Thyroid gland (tissue), 4 donors: ENCODE measurements at regions not wholly inside any gene's neighbourhood (a gene's known extent, or its start where the extent isn't known, plus 50 kb on each side); places are given as distances from the start of the nearest gene placed in this dataset.

Experiments used
- DNase-seq, 2 donors: peaks; one replicate each; pipeline ENCODE4 v3.0.0-alpha.2; 2019
- H3K27ac ChIP-seq, 3 donors: fragments of 200-600 bp; sonication (generic); 1 replicate in 2 of 3; 2 replicates in 1 of 3; pipeline ENCODE4 v1.5.1; 2016 to 2019; ENCODE audit warnings: mild to moderate bottlenecking in 1 of 3, moderate library complexity in 1 of 3
- H3K27me3 ChIP-seq: fragments of 200-600 bp; sonication (generic); one replicate; pipeline ENCODE4 v1.5.1; 2019
- H3K36me3 ChIP-seq, 2 donors: fragments of 200-600 bp; sonication (generic); one replicate each; pipeline ENCODE4 v1.5.1; 2016 to 2019
- H3K4me1 ChIP-seq, 2 donors: fragments of 200-600 bp; sonication (generic); one replicate each; pipeline ENCODE4 v1.5.1; 2017 to 2019
- H3K4me3 ChIP-seq, 3 donors: fragments of 200-600 bp; sonication (generic); replicated peaks in 1 of 3; 1 replicate in 2 of 3; 2 replicates in 1 of 3; pipeline ENCODE4 v1.5.1; 2016; ENCODE audit warnings: mild to moderate bottlenecking in 1 of 3
- H3K9me3 ChIP-seq: fragments of 200-600 bp; sonication (generic); one replicate; pipeline ENCODE4 v1.5.1; 2017
- POLR2A ChIP-seq, 2 donors: fragments of 450-650 bp; IDR thresholded peaks; one replicate each; pipeline ENCODE4 v1.6.1; 2017; ENCODE audit warnings: antibody characterized with exemption in 2 of 2, mild to moderate bottlenecking in 2 of 2, moderate library complexity in 1 of 2
- WGBS, 2 donors: methylation state at CpG; one replicate each; pipeline ENCODE4 v1.1.5; 2017; 5-methylcytosine and 5-hydroxymethylcytosine counted together
- intact Hi-C: fragments of 100-400 bp; cut with DNase I; formaldehyde crosslinking; loops from one replicate; pipeline ENCODE4 v1.15.1; 2023
- TF ChIP-seq, protein P1 (sequence below), 6 experiments: fragments of 200-600 bp in 3 of 6; fragments of 450-650 bp in 3 of 6; sonication (generic) in 3 of 6; IDR thresholded peaks; one replicate each; pipeline ENCODE4 v1.5.1; 2016 to 2019; ENCODE audit warnings: antibody characterized with exemption in 6 of 6, mild to moderate bottlenecking in 2 of 6, inconsistent platforms in 1 of 6, moderate library complexity in 1 of 6

DNA sequence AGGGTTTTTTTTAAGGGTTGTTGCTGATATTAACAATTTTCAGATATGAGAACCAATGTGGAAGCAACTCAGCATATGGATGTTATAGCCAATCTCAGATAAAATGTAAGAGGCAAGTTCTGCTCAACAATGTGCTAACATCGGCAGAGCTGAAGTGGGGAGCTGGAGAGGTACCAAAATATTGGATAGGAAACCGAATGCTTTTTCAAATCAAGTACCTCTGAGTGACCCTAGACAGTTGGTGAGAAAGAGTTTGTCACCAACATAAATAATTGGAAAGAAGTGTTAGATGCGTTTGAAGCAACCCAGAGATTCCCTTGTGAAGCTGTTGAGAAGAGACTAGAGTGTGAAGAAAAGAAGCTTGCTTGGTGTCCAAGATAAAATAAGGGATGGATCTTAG lies 140.7 kb downstream of the SOX4 start:
- Histone ChIP-seq H3K9me3 (no peaks in the 10 kb centered on the region), H3K4me3 (no peak overlapping the region), H3K27ac (no peak overlapping the region), H3K4me1 (peaks cover 33 to 34% of the 10 kb centered on the region in 2 donors), H3K27me3 (no peaks in the 10 kb centered on the region), H3K36me3 (no peaks in the 10 kb centered on the region)
- WGBS, 2 donors, result 40 to 52% methylated on average over 3 of the region's 3 CpGs
- intact Hi-C loops, result no loop called here
- TF ChIP-seq, protein P1, sequence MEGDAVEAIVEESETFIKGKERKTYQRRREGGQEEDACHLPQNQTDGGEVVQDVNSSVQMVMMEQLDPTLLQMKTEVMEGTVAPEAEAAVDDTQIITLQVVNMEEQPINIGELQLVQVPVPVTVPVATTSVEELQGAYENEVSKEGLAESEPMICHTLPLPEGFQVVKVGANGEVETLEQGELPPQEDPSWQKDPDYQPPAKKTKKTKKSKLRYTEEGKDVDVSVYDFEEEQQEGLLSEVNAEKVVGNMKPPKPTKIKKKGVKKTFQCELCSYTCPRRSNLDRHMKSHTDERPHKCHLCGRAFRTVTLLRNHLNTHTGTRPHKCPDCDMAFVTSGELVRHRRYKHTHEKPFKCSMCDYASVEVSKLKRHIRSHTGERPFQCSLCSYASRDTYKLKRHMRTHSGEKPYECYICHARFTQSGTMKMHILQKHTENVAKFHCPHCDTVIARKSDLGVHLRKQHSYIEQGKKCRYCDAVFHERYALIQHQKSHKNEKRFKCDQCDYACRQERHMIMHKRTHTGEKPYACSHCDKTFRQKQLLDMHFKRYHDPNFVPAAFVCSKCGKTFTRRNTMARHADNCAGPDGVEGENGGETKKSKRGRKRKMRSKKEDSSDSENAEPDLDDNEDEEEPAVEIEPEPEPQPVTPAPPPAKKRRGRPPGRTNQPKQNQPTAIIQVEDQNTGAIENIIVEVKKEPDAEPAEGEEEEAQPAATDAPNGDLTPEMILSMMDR (IDR thresholded peaks at IDR 0.05), result no peak
- no peak for TF ChIP-seq POLR2A (IDR thresholded peaks at IDR 0.05)
- no peak for DNase-seq

DNA sequence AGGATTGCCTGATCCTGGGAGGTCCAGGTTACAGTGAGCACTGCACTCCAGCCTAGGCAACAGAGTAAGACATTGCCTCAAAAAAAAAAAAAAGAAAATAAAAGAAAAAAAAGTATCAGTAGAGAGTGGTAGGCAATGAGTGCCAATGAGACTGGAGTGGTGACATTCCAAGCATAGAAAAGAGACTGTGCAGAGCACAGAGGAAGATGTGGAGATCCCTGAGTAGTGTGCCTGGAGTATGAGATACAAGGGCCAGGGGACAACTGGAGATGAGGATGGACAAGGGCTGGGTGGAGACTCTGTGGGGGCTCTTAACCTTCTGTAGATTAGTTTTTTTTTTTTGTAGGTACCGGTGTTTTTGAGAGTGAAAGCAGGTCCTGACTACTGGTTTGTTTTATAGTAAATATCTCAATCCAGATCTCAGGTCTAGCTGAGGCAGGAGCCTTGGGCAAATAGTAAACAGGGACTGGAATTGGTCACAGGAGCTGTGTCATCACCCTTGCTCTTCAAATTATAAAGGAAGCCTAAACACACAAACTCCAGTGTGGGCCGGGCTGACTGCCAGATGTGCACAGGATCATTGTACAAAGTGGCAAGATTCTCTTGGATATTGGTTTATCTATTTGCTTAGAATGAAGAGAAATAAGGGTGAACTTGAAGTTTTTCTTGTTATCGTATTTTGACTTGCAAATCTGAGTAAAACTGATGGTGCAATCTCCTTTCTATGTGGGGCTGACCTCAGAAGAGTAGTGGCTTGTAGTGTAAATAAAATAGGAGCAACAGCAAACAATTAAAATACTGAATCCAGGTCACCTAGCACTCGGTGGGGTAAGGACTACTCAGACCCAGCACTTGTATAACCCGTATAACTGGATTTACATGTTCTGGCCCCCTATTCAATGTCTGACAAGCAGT lies 144.9 kb downstream of the SOX4 start:
- Histone ChIP-seq H3K27me3 (no peaks in the 10 kb centered on the region), H3K4me1 (peaks cover 13 to 17% of the 10 kb centered on the region in 2 donors), H3K27ac (peak overlapping the region in 2 of 3 donors; percentile 27 to 50), H3K9me3 (no peaks in the 10 kb centered on the region), H3K36me3 (no peaks in the 10 kb centered on the region), H3K4me3 (no peak overlapping the region)
- WGBS, 2 donors, result 35 to 41% methylated on average over 5 of the region's 5 CpGs
- DNase-seq, result peak; percentile 75 to 84
- TF ChIP-seq, protein P1 (IDR thresholded peaks at IDR 0.05), result no peak
- TF ChIP-seq POLR2A (IDR thresholded peaks at IDR 0.05), result no peak
- intact Hi-C loops, result no loop called here

DNA sequence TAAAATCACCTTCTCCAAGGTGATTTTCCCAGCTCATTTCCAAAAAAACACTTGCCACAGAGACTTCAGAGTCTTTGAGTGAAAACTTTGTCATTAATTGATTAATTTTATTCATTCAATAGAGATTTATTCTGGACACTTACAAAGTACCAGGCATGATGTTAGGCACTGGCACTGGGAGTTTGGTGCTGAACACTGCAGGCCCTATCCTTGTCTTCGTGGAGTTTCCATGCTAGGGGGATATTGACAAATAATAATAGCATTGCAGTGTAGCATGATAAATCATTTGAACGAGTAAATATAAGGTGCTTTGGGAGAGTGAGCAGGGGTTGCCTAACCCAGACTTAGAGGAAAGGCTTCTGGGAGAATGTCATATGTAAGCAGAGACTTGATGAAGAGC lies 145.7 kb downstream of the SOX4 start:
- WGBS, 2 donors, result 88 to 90% methylated on average over 2 of the region's 2 CpGs
- H3K4me1 ChIP-seq, result peaks cover 13 to 14% of the 10 kb centered on the region in 2 donors
- peak overlapping the region in 1 of 3 donors; percentile 27 for H3K27ac ChIP-seq
- no peak for TF ChIP-seq POLR2A (IDR thresholded peaks at IDR 0.05)
- TF ChIP-seq, protein P1 (IDR thresholded peaks at IDR 0.05), result no peak
- H3K27me3 ChIP-seq, result no peaks in the 10 kb centered on the region
- H3K36me3 ChIP-seq, result no peaks in the 10 kb centered on the region
- intact Hi-C loops, result no loop called here
- no peaks in the 10 kb centered on the region for H3K9me3 ChIP-seq
- DNase-seq, result no peak
- no peak overlapping the region for H3K4me3 ChIP-seq

DNA sequence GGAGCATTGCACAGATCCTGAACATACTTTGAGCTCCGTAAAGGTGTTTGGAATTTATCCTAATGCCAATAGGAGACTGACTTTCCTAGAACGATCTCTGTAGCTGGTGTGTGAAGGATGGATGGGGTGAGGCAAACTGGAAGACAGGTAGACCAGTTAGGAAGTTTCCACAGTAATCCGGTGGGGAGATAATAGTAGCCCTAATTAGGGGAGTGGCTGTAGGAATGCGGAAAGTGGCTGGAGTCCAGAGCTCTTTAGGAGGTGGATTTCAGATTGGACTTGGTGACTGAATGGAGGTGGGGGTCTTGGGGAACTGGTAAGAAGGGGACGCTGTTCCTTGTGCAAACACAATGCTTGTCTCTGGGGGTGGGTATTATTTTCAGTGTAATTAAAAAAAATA lies 146.3 kb downstream of the SOX4 start:
- Histone ChIP-seq H3K4me1 (peaks cover 13 to 14% of the 10 kb centered on the region in 2 donors), H3K36me3 (no peaks in the 10 kb centered on the region), H3K4me3 (no peak overlapping the region), H3K27me3 (no peaks in the 10 kb centered on the region), H3K27ac (no peak overlapping the region), H3K9me3 (no peaks in the 10 kb centered on the region)
- TF ChIP-seq, protein P1 (IDR thresholded peaks at IDR 0.05), result no peak
- no peak for TF ChIP-seq POLR2A (IDR thresholded peaks at IDR 0.05)
- no peak for DNase-seq
- 93 to 94% methylated on average over 5 of the region's 5 CpGs for WGBS, 2 donors
- intact Hi-C loops, result no loop called here
